Esophagus squamous epithelium (tissue), 5 donors: ENCODE measurements at regions not wholly inside any gene's neighbourhood (a gene's known extent, or its start where the extent isn't known, plus 50 kb on each side); places are given as distances from the start of the nearest gene placed in this dataset.

ENCODE experiments used
- DNase-seq: peaks from one replicate; lab custom pipeline; 2025; lab: John Stamatoyannopoulos, UW
- H3K27ac ChIP-seq, 4 donors: fragments of 200-600 bp; sonication (generic); one replicate each; pipeline ENCODE4 v1.5.1; 2016 to 2019; ENCODE audit warnings: mild to moderate bottlenecking in 1 of 4
- H3K27me3 ChIP-seq, 4 donors: fragments of 200-600 bp; sonication (generic); 1 replicate in 3 of 4; 2 replicates in 1 of 4; pipeline versions ENCODE4 v1.5.1 to v1.6.0; 2017 to 2021; ENCODE audit warnings: antibody characterized with exemption in 1 of 4
- H3K36me3 ChIP-seq, 3 donors: fragments of 200-600 bp; sonication (generic); one replicate each; pipeline ENCODE4 v1.5.1; 2016 to 2019
- H3K4me1 ChIP-seq, 3 donors: fragments of 200-600 bp; sonication (generic); one replicate each; pipeline ENCODE4 v1.5.1; 2017 to 2019
- H3K4me3 ChIP-seq, 4 donors: fragments of 200-600 bp; sonication (generic); 1 replicate in 3 of 4; 2 replicates in 1 of 4; pipeline ENCODE4 v1.5.1; 2016 to 2019; ENCODE audit warnings: mild to moderate bottlenecking in 2 of 4, moderate library complexity in 1 of 4
- H3K9me3 ChIP-seq, 3 donors: fragments of 200-600 bp; sonication (generic); one replicate each; pipeline ENCODE4 v1.5.1; 2016 to 2019
- POLR2A ChIP-seq, 4 donors: fragments of 450-650 bp; IDR thresholded peaks; one replicate each; pipeline ENCODE4 v1.6.1; 2017; ENCODE audit warnings: antibody characterized with exemption in 4 of 4, mild to moderate bottlenecking in 4 of 4, moderate library complexity in 3 of 4
- WGBS, 2 donors: methylation state at CpG; one replicate each; pipeline ENCODE4 v1.1.5; 2018; 5-methylcytosine and 5-hydroxymethylcytosine counted together
- intact Hi-C: fragments of 100-400 bp; cut with DNase I; formaldehyde crosslinking; loops from one replicate; pipeline ENCODE4 v1.15.0; 2022
- TF ChIP-seq, protein P1 (sequence below), 6 experiments: fragments of 450-650 bp in 4 of 6; fragments of 200-600 bp in 2 of 6; sonication (generic) in 2 of 6; IDR thresholded peaks; one replicate each; pipeline ENCODE4 v1.5.1; 2016 to 2019; ENCODE audit warnings: antibody characterized with exemption in 6 of 6, mild to moderate bottlenecking in 4 of 6, moderate library complexity in 4 of 6
- donor health status: DM: yes; HTN: yes; CAD: no.

- no peaks in the 10 kb centered on the region for H3K27me3 ChIP-seq
- H3K36me3 ChIP-seq, result no peaks in the 10 kb centered on the region
- WGBS, 2 donors, result 88 to 89% methylated on average over 7 to 8 of the region's 8 CpGs
- H3K4me1 ChIP-seq, result no peaks in the 10 kb centered on the region
- no peak overlapping the region for H3K27ac ChIP-seq
- no peaks in the 10 kb centered on the region for H3K9me3 ChIP-seq
- TF ChIP-seq POLR2A (IDR thresholded peaks at IDR 0.05), result no peak
- TF ChIP-seq, protein P1, sequence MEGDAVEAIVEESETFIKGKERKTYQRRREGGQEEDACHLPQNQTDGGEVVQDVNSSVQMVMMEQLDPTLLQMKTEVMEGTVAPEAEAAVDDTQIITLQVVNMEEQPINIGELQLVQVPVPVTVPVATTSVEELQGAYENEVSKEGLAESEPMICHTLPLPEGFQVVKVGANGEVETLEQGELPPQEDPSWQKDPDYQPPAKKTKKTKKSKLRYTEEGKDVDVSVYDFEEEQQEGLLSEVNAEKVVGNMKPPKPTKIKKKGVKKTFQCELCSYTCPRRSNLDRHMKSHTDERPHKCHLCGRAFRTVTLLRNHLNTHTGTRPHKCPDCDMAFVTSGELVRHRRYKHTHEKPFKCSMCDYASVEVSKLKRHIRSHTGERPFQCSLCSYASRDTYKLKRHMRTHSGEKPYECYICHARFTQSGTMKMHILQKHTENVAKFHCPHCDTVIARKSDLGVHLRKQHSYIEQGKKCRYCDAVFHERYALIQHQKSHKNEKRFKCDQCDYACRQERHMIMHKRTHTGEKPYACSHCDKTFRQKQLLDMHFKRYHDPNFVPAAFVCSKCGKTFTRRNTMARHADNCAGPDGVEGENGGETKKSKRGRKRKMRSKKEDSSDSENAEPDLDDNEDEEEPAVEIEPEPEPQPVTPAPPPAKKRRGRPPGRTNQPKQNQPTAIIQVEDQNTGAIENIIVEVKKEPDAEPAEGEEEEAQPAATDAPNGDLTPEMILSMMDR (IDR thresholded peaks at IDR 0.05), result no peak
- DNase-seq, result no peak
- H3K4me3 ChIP-seq, result no peak overlapping the region
- intact Hi-C loops, result no loop called here
These were observed 545.9 kb upstream of the JARID2 start for GRCh38 chr6:14699803-14700601.

- intact Hi-C loops, result no loop called here
- Histone ChIP-seq H3K4me3 (no peak overlapping the region), H3K36me3 (no peaks in the 10 kb centered on the region), H3K9me3 (no peaks in the 10 kb centered on the region), H3K4me1 (peaks cover 0 to 16% (median 14%) of the 10 kb centered on the region in 3 donors), H3K27ac (no peak overlapping the region), H3K27me3 (no peaks in the 10 kb centered on the region)
- no peak for DNase-seq
- WGBS, 2 donors, result 80% methylated on average over 4 of the region's 4 CpGs
- TF ChIP-seq POLR2A (IDR thresholded peaks at IDR 0.05), result no peak
- TF ChIP-seq, protein P1 (IDR thresholded peaks at IDR 0.05), result no peak
These were observed 543.9 kb upstream of the JARID2 start for GRCh38 chr6:14701946-14702345.

DNA sequence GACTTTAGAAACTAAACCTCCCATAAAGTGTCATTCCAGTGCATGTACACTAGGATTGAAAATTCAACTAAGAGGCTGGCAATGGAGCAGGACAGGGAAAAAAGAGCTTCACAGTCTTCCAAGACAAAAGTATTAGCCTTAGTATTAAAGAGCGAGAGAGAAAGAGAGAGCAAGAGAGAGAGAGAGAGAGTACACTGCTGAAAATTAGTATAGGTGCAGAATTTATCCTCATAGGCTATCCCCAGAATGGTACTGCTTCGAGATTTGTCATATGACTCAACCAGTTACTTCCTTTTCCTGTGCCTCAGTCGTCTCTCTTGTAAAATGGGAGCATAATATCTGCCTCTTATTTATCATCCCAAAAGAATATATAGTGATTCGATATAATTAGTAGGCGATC lies 543.2 kb upstream of the JARID2 start:
- TF ChIP-seq POLR2A (IDR thresholded peaks at IDR 0.05), result no peak
- TF ChIP-seq, protein P1 (IDR thresholded peaks at IDR 0.05), result no peak
- no peaks in the 10 kb centered on the region for H3K36me3 ChIP-seq
- H3K4me3 ChIP-seq, result no peak overlapping the region
- no peaks in the 10 kb centered on the region for H3K9me3 ChIP-seq
- H3K27me3 ChIP-seq, result no peaks in the 10 kb centered on the region
- no peak overlapping the region for H3K27ac ChIP-seq
- peaks cover 0 to 23% (median 16%) of the 10 kb centered on the region in 3 donors for H3K4me1 ChIP-seq
- WGBS, 2 donors, result 79 to 80% methylated on average over 5 of the region's 5 CpGs
- intact Hi-C loops, result no loop called here
- no peak for DNase-seq

GRCh38 chr6:14703586-14703985 lies 542.3 kb upstream of the JARID2 start:
- Histone ChIP-seq H3K9me3 (no peaks in the 10 kb centered on the region), H3K4me3 (no peak overlapping the region), H3K36me3 (no peaks in the 10 kb centered on the region), H3K27me3 (no peaks in the 10 kb centered on the region), H3K4me1 (peaks cover 0 to 26% (median 16%) of the 10 kb centered on the region in 3 donors), H3K27ac (no peak overlapping the region)
- 79 to 90% methylated on average over 5 of the region's 5 CpGs for WGBS, 2 donors
- TF ChIP-seq, protein P1 (IDR thresholded peaks at IDR 0.05), result no peak
- no peak for TF ChIP-seq POLR2A (IDR thresholded peaks at IDR 0.05)
- intact Hi-C loops, result no loop called here
- DNase-seq, result no peak

DNA sequence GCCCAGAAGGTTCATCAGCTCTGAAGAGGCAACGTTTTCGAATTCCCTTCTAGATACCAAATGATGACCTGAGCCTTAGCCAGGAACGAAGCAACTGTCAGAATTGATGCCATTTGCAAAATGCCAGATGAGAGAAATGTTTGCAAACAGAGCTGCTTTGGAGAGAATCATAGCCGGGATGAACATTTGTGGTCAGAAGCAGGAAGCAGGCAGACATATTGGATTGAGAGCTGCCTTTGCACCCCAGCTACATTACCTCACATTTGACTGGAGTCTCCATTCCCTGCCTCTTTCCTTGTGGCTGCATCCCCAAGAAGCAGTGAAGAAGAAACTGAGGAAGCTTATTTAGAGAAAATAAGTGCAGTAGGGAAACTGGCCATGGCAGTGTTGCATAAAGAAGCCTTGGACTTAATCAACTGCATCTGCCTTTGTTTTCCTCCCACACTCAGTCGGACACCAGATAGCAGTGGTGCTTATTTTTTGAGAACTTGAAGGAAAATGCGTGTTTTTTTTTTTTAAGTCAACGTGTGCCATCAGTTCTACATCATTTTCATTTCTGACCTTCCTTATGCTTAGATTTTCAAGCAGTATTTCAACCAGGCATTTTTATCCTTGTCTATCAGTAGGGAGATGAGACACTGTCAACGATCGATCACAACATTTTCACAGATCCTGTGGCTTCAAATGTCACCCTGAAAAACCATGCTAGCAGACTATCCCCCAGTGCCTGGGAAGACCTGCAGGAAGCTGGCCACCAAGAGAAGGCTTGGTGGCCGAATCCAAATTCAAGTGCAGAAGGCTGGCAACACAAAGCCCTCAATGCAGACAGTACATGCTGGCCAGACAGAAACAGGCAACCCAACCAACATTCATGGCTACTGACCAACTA lies 541.2 kb upstream of the JARID2 start:
- no peak overlapping the region for H3K4me3 ChIP-seq
- no peak overlapping the region for H3K27ac ChIP-seq
- intact Hi-C loops, result no loop called here
- H3K9me3 ChIP-seq, result no peaks in the 10 kb centered on the region
- no peaks in the 10 kb centered on the region for H3K27me3 ChIP-seq
- no peaks in the 10 kb centered on the region for H3K36me3 ChIP-seq
- TF ChIP-seq POLR2A (IDR thresholded peaks at IDR 0.05), result no peak
- TF ChIP-seq, protein P1 (IDR thresholded peaks at IDR 0.05), result no peak
- peaks cover 0 to 26% (median 16%) of the 10 kb centered on the region in 3 donors for H3K4me1 ChIP-seq
- WGBS, 2 donors, result 82 to 83% methylated on average over 10 of the region's 10 CpGs
- no peak for DNase-seq
